DMS53 treated with DMSO at 0.1 percent for 48 hours (cell line): ENCODE measurements at regions not wholly inside any gene's neighbourhood (a gene's known extent, or its start where the extent isn't known, plus 50 kb on each side); places are given as distances from the start of the nearest gene placed in this dataset.

ENCODE experiments used
- DNase-seq: peaks from one replicate; lab custom pipeline; 2025; ENCODE audit not compliant: unreplicated experiment; lab: John Stamatoyannopoulos, UW

DNA sequence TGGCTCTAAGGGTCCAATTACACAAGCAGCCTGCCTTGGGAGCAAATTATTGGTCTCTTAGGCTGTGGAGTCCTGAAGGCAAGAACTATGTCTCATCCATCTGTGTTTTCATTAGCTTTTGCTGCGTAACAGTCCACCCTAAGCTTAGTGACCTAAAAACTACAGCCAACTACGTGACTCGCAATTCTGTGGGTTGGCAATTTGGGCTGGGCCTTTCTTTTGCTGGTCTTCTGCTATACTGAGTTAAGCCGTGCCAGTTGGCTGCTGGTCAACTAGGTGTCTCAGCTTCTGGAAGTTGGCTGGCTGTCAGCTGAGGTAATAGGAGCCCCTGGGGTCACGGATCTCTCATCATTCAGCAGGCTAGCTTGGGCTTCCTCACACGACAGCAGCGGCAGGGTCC lies 205.6 kb upstream of the S100G start:
- DNase-seq = no peak

DNA sequence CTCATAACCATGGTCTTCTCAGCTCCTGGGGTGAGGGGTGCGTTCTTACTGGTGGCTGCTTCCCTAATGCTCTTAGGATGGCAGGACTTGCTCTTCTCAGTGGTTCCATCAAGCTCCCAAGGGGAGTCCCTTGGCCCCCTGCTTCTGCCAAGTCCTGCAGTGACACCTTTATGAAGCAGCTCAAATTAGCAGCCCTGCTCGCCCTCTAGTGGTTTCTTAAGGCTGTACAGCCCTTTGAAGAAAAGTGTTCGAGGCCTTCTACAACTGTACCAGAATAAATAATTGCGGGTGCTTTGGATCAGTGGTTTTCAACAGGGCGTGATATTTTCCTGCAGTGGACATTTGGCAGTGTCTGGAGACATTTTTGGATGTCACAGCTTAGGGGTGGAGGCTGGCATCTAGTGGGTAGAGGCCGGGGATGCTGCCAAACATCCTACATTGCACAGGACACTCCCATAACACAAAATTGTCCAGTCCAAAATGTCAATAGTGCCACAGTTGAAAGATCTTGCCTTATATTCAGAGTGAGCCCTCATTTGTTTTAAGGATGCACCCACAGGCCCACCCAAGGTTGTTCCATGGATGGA lies 204.7 kb upstream of the S100G start:
- DNase-seq = peak; percentile 12

DNA sequence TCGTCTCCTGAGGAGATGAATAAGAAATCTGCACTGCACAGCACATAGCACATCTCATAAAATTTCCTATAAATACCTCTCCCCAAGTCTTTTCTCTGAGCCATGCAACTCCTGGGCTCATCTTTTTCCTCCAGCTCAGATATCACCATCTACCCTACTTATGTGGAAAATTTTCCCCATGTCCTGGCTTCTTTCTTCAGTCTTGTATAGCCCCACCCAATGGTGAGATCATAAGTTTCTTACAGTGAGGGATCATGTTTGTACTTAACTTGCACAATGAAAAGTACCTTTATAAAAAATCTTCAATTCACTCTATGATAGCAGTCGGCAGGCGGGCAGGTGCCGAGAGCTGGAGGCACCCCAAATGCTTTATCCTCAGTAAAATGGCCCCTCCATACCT lies 198.6 kb upstream of the S100G start:
- DNase-seq = no peak

GRCh38 chrX:16454926-16455325 lies 195.0 kb upstream of the S100G start:
- DNase-seq = no peak

DNA sequence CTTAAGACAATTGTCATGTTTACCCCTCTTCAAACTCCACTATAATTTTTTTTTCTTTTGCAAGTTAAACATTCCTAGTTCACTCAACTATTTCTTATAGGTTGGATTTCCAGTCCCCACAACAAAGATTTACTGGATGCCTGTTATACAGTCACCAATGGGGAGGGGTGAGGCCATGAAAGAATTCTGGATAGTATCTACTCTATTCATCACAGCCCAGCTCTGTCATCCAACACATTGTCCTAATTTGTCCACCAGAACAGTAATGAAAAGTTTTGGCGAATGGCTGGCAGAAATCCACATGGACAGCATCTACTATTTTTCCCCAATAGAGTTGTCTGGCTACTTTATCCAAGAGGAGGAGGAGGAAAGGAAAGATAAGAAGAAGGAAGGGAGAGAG lies 192.7 kb upstream of the S100G start:
- DNase-seq = no peak

DNA sequence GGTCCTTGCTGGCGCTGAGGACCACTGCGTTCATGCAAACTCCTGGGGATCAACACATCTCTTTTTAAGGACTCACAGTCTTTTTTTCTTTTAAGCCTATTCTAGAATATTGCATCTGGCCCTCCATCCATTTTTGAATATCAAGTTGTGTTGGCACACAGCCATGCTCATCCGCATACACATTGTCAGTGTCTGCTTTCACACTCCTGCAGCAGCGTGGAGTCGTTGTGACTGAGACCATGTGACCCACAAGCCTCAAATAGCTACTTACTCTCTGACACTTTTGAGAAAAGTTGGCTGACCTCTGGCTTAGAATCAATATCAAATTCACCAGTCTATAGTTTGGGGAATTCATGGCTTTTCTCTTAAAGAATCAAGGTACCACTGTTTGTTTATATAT lies 191.8 kb upstream of the S100G start:
- no peak for DNase-seq

DNA sequence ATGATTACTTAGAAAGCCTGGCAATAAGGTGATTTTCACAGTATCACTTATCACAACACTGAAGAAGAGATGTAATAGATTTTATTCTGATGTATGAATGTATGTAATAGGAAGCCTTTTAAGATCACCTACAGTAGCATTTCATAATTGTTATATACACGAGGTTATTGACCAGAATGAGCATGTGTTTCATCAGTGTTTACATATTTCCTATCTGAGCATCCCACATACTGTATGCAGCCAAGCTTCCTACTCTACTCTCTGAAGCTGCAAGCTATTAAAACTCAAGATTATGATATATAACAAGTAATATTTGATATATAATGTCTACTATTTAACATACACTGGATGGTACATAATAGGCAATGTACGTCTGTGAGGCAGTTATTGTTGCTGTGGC lies 190.9 kb upstream of the S100G start:
- no peak for DNase-seq

DNA sequence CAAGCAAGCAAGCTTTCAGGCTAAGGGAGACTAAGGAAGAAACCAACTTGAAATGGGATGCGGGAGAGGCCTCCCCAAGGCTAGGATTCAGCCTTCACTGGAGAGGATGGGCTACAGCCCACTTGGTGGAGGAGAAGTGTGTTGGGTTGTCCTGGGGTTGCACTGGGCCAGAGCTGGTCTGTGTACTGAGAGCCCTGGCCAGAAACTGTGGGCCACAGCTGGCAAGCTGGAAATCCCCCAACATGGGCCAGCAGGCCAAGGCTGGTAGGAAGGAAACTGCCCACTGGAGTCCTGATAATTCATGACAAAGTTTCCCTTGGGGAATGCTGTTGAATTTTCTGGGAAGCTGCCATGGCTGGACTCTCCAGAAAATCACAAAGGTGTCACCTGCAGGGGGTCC lies 188.0 kb upstream of the S100G start:
- DNase-seq = no peak

GRCh38 chrX:16462912-16463311 lies 187.0 kb upstream of the S100G start:
- no peak for DNase-seq

GRCh38 chrX:16464369-16464768 lies 185.6 kb upstream of the S100G start:
- no peak for DNase-seq

GRCh38 chrX:16465081-16465876 lies 184.7 kb upstream of the S100G start:
- DNase-seq = no peak

- no peak for DNase-seq
These were observed 183.1 kb upstream of the S100G start for GRCh38 chrX:16466640-16467432.

DNA sequence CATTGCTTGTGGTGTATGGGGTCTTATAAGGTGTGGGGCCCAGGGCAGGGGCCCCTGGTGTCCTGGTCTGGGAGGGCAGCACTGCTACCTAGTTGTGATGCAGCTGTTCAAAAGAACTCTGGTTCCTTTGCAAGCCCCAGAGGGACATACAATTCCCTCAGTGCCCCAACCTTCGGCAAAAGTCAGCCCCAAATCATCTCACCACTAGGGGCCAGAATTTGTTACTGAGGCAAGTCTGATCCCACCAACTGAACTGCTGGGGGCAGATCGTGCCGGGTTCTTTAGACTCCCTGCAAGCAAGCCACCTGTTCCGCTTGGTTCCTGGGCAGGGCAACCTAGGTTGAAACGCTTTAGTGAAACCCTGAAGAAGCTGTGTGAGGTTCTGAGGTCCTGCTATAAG lies 180.1 kb upstream of the S100G start:
- no peak for DNase-seq

- DNase-seq = no peak
These were observed 177.6 kb upstream of the S100G start for GRCh38 chrX:16472345-16472744.

GRCh38 chrX:16474511-16474910 lies 175.4 kb upstream of the S100G start:
- no peak for DNase-seq

DNA sequence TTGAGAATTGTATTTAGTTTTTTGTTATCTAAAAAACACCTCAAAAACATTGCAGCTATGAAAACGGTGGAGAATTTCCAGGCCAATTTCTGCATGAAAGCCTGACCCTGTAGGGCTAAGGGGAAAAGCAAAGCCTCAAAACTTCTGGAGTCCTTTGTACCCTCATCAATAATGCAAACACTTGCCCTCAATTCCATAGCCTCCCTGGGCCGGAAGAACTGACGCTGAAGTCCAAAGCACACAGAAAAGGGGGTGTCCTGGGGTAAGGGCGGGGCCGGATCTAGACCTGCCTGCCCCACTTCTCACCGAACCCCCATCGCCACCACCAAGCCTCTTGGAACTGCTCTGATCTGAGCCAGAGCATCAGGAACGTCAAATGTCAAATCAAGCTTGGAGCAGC lies 173.9 kb upstream of the S100G start:
- no peak for DNase-seq

- DNase-seq = no peak
These were observed 173.3 kb upstream of the S100G start for GRCh38 chrX:16476692-16477091.

GRCh38 chrX:16479206-16479869 lies 170.6 kb upstream of the S100G start:
- DNase-seq = no peak

- no peak for DNase-seq
These were observed 169.9 kb upstream of the S100G start for GRCh38 chrX:16480049-16480448.

DNA sequence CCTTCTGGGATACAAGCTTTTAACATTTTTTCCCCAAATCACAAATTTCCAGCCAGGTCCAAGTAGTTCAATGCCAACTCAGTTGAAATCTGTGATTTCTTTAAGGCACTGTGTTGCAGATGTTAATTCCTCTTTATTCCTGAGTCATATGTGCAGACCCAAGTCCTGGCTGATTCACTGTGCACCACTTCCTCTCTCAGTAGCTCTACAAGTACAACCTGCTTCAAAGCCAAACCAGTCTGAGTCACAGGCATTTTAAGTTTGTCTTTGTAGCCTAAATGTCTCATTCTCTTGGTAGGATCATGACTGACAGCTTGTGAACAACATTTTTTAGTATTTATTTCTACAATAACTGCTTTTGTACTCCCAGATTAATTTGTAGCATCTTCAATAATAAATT lies 165.6 kb upstream of the S100G start:
- DNase-seq = no peak

GRCh38 chrX:16487620-16488385 lies 162.2 kb upstream of the S100G start:
- no peak for DNase-seq
